ENCODE measurements at regions not wholly inside any gene's neighbourhood (a gene's known extent, or its start where the extent isn't known, plus 50 kb on each side); places are given as distances from the start of the nearest gene placed in this dataset.

GRCh38 chr16:20241321-20241720 lies 86.0 kb downstream of the GP2 start:
- H2AFZ ChIP-seq (ENCODE audit: low read depth, low read length): no peak overlapping the region
- H3K27me3 ChIP-seq (ENCODE audit: insufficient read depth, low read depth, low read length): no peaks in the 10 kb centered on the region
- H3K36me3 ChIP-seq (ENCODE audit: insufficient read depth, low read length): no peaks in the 10 kb centered on the region
- no peaks in the 10 kb centered on the region for H4K20me1 ChIP-seq (ENCODE audit: insufficient read depth)
- H3F3A ChIP-seq (ENCODE audit: insufficient read depth, low read length, poor library complexity, severe bottlenecking): no peaks in the 10 kb centered on the region
- no peak overlapping the region for H3K9ac ChIP-seq (ENCODE audit: low read length)
- no peaks in the 10 kb centered on the region for H3K79me2 ChIP-seq (replicated peaks; ENCODE audit: insufficient read depth, low read length)
- no peak overlapping the region for H3K27ac ChIP-seq (ENCODE audit: low read length)
- no peaks in the 10 kb centered on the region for H3K9me2 ChIP-seq (ENCODE audit: insufficient read depth, low read length)
- H3K4me3 ChIP-seq (ENCODE audit: low read length): no peak overlapping the region
- TF ChIP-seq SMC3 (conservative IDR thresholded peaks at IDR 0.05; ENCODE audit: poor library complexity): no peak
- no peak overlapping the region for H3K4me2 ChIP-seq (ENCODE audit: low read length)
- no peaks in the 10 kb centered on the region for H3K9me3 ChIP-seq (ENCODE audit: low read length)

GRCh38 chr16:20236579-20237289 lies 90.6 kb downstream of the GP2 start:
- TF ChIP-seq CTCF (IDR thresholded peaks at IDR 0.05; ENCODE audit: poor library complexity, severe bottlenecking) (no peak), MXI1 (conservative IDR thresholded peaks at IDR 0.05; ENCODE audit: poor library complexity, severe bottlenecking) (no peak), SMC3 (conservative IDR thresholded peaks at IDR 0.05; ENCODE audit: poor library complexity) (no peak), EZH2 (IDR thresholded peaks at IDR 0.05; ENCODE audit: borderline replicate concordance, insufficient read depth, low read length, poor library complexity, severe bottlenecking) (no peak), POLR2AphosphoS5 (IDR thresholded peaks at IDR 0.05) (no peak), TAF1 (IDR thresholded peaks at IDR 0.05; ENCODE audit: low read depth) (no peak), EP300 (conservative IDR thresholded peaks at IDR 0.05; ENCODE audit: poor library complexity, severe bottlenecking) (no peak), RAD21 (conservative IDR thresholded peaks at IDR 0.05) (no peak), REST (IDR thresholded peaks at IDR 0.05; ENCODE audit: borderline replicate concordance) (no peak)
- H3K4me2 ChIP-seq (ENCODE audit: low read length): no peak overlapping the region
- no peaks in the 10 kb centered on the region for H3K9me3 ChIP-seq (ENCODE audit: low read length)
- H3K36me3 ChIP-seq (ENCODE audit: insufficient read depth, low read length): no peaks in the 10 kb centered on the region
- no peak overlapping the region for H3K27ac ChIP-seq (ENCODE audit: low read length)
- H3K9me2 ChIP-seq (ENCODE audit: insufficient read depth, low read length): no peaks in the 10 kb centered on the region
- H3F3A ChIP-seq (ENCODE audit: insufficient read depth, low read length, poor library complexity, severe bottlenecking): no peaks in the 10 kb centered on the region
- no peak overlapping the region for H3K4me3 ChIP-seq (ENCODE audit: low read length)
- no peak overlapping the region for H2AFZ ChIP-seq (ENCODE audit: low read depth, low read length)
- H3K9ac ChIP-seq (ENCODE audit: low read length): no peak overlapping the region
- H4K20me1 ChIP-seq (ENCODE audit: insufficient read depth): no peaks in the 10 kb centered on the region
- H3K79me2 ChIP-seq (replicated peaks; ENCODE audit: insufficient read depth, low read length): no peaks in the 10 kb centered on the region
- H3K27me3 ChIP-seq (ENCODE audit: insufficient read depth, low read depth, low read length): no peaks in the 10 kb centered on the region

All from neural cell (in vitro differentiated cells).